ENCODE measurements at regions not wholly inside any gene's neighbourhood (a gene's known extent, or its start where the extent isn't known, plus 50 kb on each side); places are given as distances from the start of the nearest gene placed in this dataset.

DNA sequence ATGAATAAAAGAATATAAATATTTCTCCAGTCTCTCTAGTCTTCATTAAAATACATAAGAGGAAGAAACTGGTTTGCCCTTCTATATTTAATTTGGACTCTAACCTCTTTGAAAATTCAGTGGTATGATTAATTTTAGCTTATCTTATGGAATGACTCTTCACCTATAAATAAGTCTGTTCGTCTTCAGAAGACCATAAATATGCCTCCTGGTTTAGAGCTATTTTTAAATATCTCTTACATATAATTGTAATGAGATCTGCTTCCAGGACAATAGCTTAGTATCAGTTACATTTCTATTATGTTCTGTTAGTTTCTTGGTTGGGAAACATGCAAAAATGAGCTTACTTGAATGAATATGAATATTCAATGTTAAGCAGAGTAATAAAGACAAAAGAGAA lies 257.5 kb upstream of the HMGA2 start:
- TF ChIP-seq KAT7 (CRISPR knock-in tag; IDR thresholded peaks at IDR 0.05; ENCODE audit: borderline replicate concordance) (no peak), CEBPB (tag; IDR thresholded peaks at IDR 0.05) (no peak), MYNN (IDR thresholded peaks at IDR 0.05) (no peak), MYNN (CRISPR knock-in tag; IDR thresholded peaks at IDR 0.05) (no peak), ZNF324 (CRISPR knock-in tag; IDR thresholded peaks at IDR 0.05) (no peak), SMAD1 (IDR thresholded peaks at IDR 0.05; ENCODE audit: low read depth, low read length, partially characterized antibody) (no peak), BCL6 (CRISPR knock-in tag; IDR thresholded peaks at IDR 0.05) (no peak), TAF1 (IDR thresholded peaks at IDR 0.05; ENCODE audit: control insufficient read depth, extremely low read depth, insufficient read depth, low read length, severe bottlenecking) (no peak), HEY1 (CRISPR knock-in tag; IDR thresholded peaks at IDR 0.05; ENCODE audit: borderline replicate concordance) (no peak), RBFOX2 (IDR thresholded peaks at IDR 0.05; ENCODE audit: low read depth, low read length) (no peak), THRAP3 (IDR thresholded peaks at IDR 0.05; ENCODE audit: borderline replicate concordance) (no peak), ZNF395 (CRISPR knock-in tag; IDR thresholded peaks at IDR 0.05) (no peak)
- TF ChIP-seq, protein P1, sequence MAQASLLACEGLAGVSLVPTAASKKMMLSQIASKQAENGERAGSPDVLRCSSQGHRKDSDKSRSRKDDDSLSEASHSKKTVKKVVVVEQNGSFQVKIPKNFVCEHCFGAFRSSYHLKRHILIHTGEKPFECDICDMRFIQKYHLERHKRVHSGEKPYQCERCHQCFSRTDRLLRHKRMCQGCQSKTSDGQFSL (CRISPR knock-in tag; IDR thresholded peaks at IDR 0.05), result no peak
- TF ChIP-seq, protein P1 (tag; IDR thresholded peaks at IDR 0.05), result no peak
- TF ChIP-seq, protein P2, sequence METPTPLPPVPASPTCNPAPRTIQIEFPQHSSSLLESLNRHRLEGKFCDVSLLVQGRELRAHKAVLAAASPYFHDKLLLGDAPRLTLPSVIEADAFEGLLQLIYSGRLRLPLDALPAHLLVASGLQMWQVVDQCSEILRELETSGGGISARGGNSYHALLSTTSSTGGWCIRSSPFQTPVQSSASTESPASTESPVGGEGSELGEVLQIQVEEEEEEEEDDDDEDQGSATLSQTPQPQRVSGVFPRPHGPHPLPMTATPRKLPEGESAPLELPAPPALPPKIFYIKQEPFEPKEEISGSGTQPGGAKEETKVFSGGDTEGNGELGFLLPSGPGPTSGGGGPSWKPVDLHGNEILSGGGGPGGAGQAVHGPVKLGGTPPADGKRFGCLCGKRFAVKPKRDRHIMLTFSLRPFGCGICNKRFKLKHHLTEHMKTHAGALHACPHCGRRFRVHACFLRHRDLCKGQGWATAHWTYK (CRISPR knock-in tag; IDR thresholded peaks at IDR 0.05), result no peak
- POLR2A ChIA-PET, result interaction anchor here (0.6 kb wide), 1 partner anchor 660 kb away, joined by 3 read pairs; no protein-coding TSS in a partner anchor
- no peak for DNase-seq (ENCODE audit: extremely low read depth in 1 of 4, low spot score in 3 of 4)
- no TSS peak for BruUV-seq (replicated peaks)
- Histone ChIP-seq H2AFZ (ENCODE audit: low read depth, low read length) (no peak overlapping the region), H3K4me2 (ENCODE audit: insufficient read depth, low read length) (no peak overlapping the region), H3K9ac (ENCODE audit: insufficient read depth in 1 of 2, low read depth in 2 of 2, low read length in 2 of 2) (no peak overlapping the region), H3K79me2 (ENCODE audit: control insufficient read depth, insufficient read depth, low read length) (no peaks in the 10 kb centered on the region), H3K4me1 (replicated peaks in 1 of 2; ENCODE audit: control insufficient read depth in 2 of 2, insufficient read depth in 2 of 2, low read length in 2 of 2) (peaks cover 0 to 13% of the 10 kb centered on the region in 2 experiments; a peak in 3 of 5 replicates), H3K36me3 (ENCODE audit: control insufficient read depth, insufficient read depth, low read length) (no peaks in the 10 kb centered on the region), H3K27ac (ENCODE audit: extremely low read depth, low read depth, low read length) (no peak overlapping the region), H3K9me1 (ENCODE audit: control insufficient read depth, insufficient read depth, low read length) (no peaks in the 10 kb centered on the region), H3K9me3 (replicated peaks; ENCODE audit: control insufficient read depth, insufficient read depth, low read depth, low read length) (no peaks in the 10 kb centered on the region), H3K4me3 (no peak overlapping the region), H3K27me3 (ENCODE audit: control insufficient read depth in 2 of 2, insufficient read depth in 2 of 2, low read length in 2 of 2) (no peaks in the 10 kb centered on the region), H4K20me1 (replicated peaks; ENCODE audit: control insufficient read depth, insufficient read depth, low read length) (no peaks in the 10 kb centered on the region)
- ATAC-seq, result no peak
- in situ Hi-C loops (cut with MboI) (no loop called here), intact Hi-C loops (cut with micrococcal nuclease) (no loop called here)
- FAIRE-seq, result no peak
- CTCF ChIA-PET (ENCODE audit: low intra/inter-chr PET ratio), result no interaction called here
- WGBS (ENCODE audit: insufficient coverage, low coverage, missing lambda C conversion rate), result 0% methylated on average over 1 of the region's 1 CpG
